ENCODE measurements at regions not wholly inside any gene's neighbourhood (a gene's known extent, or its start where the extent isn't known, plus 50 kb on each side); places are given as distances from the start of the nearest gene placed in this dataset.

- ATAC-seq, result no peak
- ChIA-PET POLR2A (no interaction called here), CTCF (ENCODE audit: low intra/inter-chr PET ratio) (no interaction called here)
- Histone ChIP-seq H3K9ac (ENCODE audit: insufficient read depth in 1 of 2, low read depth in 2 of 2, low read length in 2 of 2) (no peak overlapping the region), H3K4me3 (no peak overlapping the region), H4K20me1 (replicated peaks; ENCODE audit: control insufficient read depth, insufficient read depth, low read length) (no peaks in the 10 kb centered on the region), H3K27me3 (ENCODE audit: control insufficient read depth in 2 of 2, insufficient read depth in 2 of 2, low read length in 2 of 2) (no peaks in the 10 kb centered on the region), H2AFZ (ENCODE audit: low read depth, low read length) (no peak overlapping the region), H3K79me2 (ENCODE audit: control insufficient read depth, insufficient read depth, low read length) (no peaks in the 10 kb centered on the region), H3K27ac (ENCODE audit: extremely low read depth, low read depth, low read length) (no peak overlapping the region), H3K36me3 (ENCODE audit: control insufficient read depth, insufficient read depth, low read length) (no peaks in the 10 kb centered on the region), H3K4me1 (replicated peaks in 1 of 2; ENCODE audit: control insufficient read depth in 2 of 2, insufficient read depth in 2 of 2, low read length in 2 of 2) (no peaks in the 10 kb centered on the region), H3K9me3 (replicated peaks; ENCODE audit: control insufficient read depth, insufficient read depth, low read depth, low read length) (no peaks in the 10 kb centered on the region), H3K4me2 (ENCODE audit: insufficient read depth, low read length) (no peak overlapping the region), H3K9me1 (ENCODE audit: control insufficient read depth, insufficient read depth, low read length) (no peaks in the 10 kb centered on the region)
- intact Hi-C loops (cut with micrococcal nuclease), result no loop called here
- TF ChIP-seq PYGO2 (tag; IDR thresholded peaks at IDR 0.05) (no peak), NELFE (IDR thresholded peaks at IDR 0.05; ENCODE audit: insufficient read depth, insufficient read length) (no peak)
- no TSS peak for BruUV-seq (replicated peaks)
- WGBS (ENCODE audit: insufficient coverage, low coverage, missing lambda C conversion rate), result 0% methylated on average over 2 of the region's 2 CpGs
- DNase-seq (ENCODE audit: extremely low read depth in 1 of 4, low spot score in 3 of 4), result no peak
- in situ Hi-C loops (cut with MboI), result no loop called here
- no peak for FAIRE-seq
Measured at GRCh38 chr3:40876496-40876895, 322.8 kb upstream of the CTNNB1 start.

- DNase-seq (ENCODE audit: extremely low read depth in 1 of 4, low spot score in 3 of 4) (no peak), ATAC-seq (no peak), FAIRE-seq (no peak)
- Histone ChIP-seq H2AFZ (ENCODE audit: low read depth, low read length) (no peak overlapping the region), H3K79me2 (ENCODE audit: control insufficient read depth, insufficient read depth, low read length) (no peaks in the 10 kb centered on the region), H3K4me1 (replicated peaks in 1 of 2; ENCODE audit: control insufficient read depth in 2 of 2, insufficient read depth in 2 of 2, low read length in 2 of 2) (no peaks in the 10 kb centered on the region), H3K27ac (ENCODE audit: extremely low read depth, low read depth, low read length) (no peak overlapping the region), H3K27me3 (ENCODE audit: control insufficient read depth in 2 of 2, insufficient read depth in 2 of 2, low read length in 2 of 2) (no peaks in the 10 kb centered on the region), H4K20me1 (replicated peaks; ENCODE audit: control insufficient read depth, insufficient read depth, low read length) (no peaks in the 10 kb centered on the region), H3K4me3 (no peak overlapping the region), H3K9me3 (replicated peaks; ENCODE audit: control insufficient read depth, insufficient read depth, low read depth, low read length) (no peaks in the 10 kb centered on the region), H3K9me1 (ENCODE audit: control insufficient read depth, insufficient read depth, low read length) (no peaks in the 10 kb centered on the region), H3K9ac (ENCODE audit: insufficient read depth in 1 of 2, low read depth in 2 of 2, low read length in 2 of 2) (no peak overlapping the region), H3K36me3 (ENCODE audit: control insufficient read depth, insufficient read depth, low read length) (no peaks in the 10 kb centered on the region), H3K4me2 (ENCODE audit: insufficient read depth, low read length) (no peak overlapping the region)
- no TSS peak for BruUV-seq (replicated peaks)
- intact Hi-C loops (cut with micrococcal nuclease), result no loop called here
- under 1% methylated on average over 11 of the region's 11 CpGs for WGBS (ENCODE audit: insufficient coverage, low coverage, missing lambda C conversion rate)
- CTCF ChIA-PET (ENCODE audit: low intra/inter-chr PET ratio), result no interaction called here
- in situ Hi-C loops (cut with MboI), result no loop called here
- TF ChIP-seq NEUROD1 (IDR thresholded peaks at IDR 0.05; ENCODE audit: borderline replicate concordance, low read depth, low read length, partially characterized antibody), result no peak
- TF ChIP-seq E2F4 (CRISPR knock-in tag; IDR thresholded peaks at IDR 0.05; ENCODE audit: low read depth), result no peak
- no peak for TF ChIP-seq HMGXB4 (CRISPR knock-in tag; IDR thresholded peaks at IDR 0.05)
- no peak for TF ChIP-seq SMAD2 (IDR thresholded peaks at IDR 0.05; ENCODE audit: low read depth, low read length)
- TF ChIP-seq MYNN (IDR thresholded peaks at IDR 0.05), result no peak
- TF ChIP-seq MYNN (CRISPR knock-in tag; IDR thresholded peaks at IDR 0.05), result no peak
- no peak for TF ChIP-seq BACH1 (tag; IDR thresholded peaks at IDR 0.05)
- no peak for TF ChIP-seq E2F8 (IDR thresholded peaks at IDR 0.05; ENCODE audit: low read depth, partially characterized antibody)
- POLR2A ChIA-PET, result no interaction called here
Measured at GRCh38 chr3:40877631-40878463, 321.5 kb upstream of the CTNNB1 start.
